H9 (cell line): ENCODE measurements at regions not wholly inside any gene's neighbourhood (a gene's known extent, or its start where the extent isn't known, plus 50 kb on each side); places are given as distances from the start of the nearest gene placed in this dataset.

Experiments used
- DNase-seq: peaks from one replicate; pipeline ENCODE4 v3.0.0-alpha.2; 2017
- H2AFZ ChIP-seq: one replicate; pipeline ENCODE4 v1.6.1; 2013; ENCODE audit warnings: mild to moderate bottlenecking, low read length, control low read depth, moderate library complexity
- H2AK5ac ChIP-seq: 2 replicates; pipeline ENCODE4 v1.6.1; 2013; ENCODE audit warnings: low read length, control low read depth, mixed read lengths; ENCODE audit not compliant: insufficient read length
- H2BK120ac ChIP-seq: one replicate; pipeline ENCODE4 v1.6.1; 2013; ENCODE audit warnings: low read depth, mild to moderate bottlenecking, low read length, control low read depth, inconsistent platforms; ENCODE audit not compliant: poor library complexity, severe bottlenecking
- H2BK12ac ChIP-seq: 2 replicates; pipeline ENCODE4 v1.6.1; 2013; ENCODE audit warnings: low read length, control low read depth, mixed read lengths, low read depth; ENCODE audit not compliant: insufficient read length
- H2BK15ac ChIP-seq: 2 replicates; pipeline ENCODE4 v1.6.1; 2013; ENCODE audit warnings: low read depth, low read length, control low read depth
- H2BK20ac ChIP-seq: one replicate; pipeline ENCODE4 v1.6.1; 2013; ENCODE audit warnings: low read depth, mild to moderate bottlenecking, low read length, control low read depth, inconsistent platforms; ENCODE audit not compliant: poor library complexity, severe bottlenecking
- H2BK5ac ChIP-seq: 2 replicates; pipeline ENCODE4 v1.6.1; 2013; ENCODE audit warnings: low read length, control low read depth, mixed read lengths; ENCODE audit not compliant: insufficient read length
- H3K14ac ChIP-seq: 2 replicates; pipeline ENCODE4 v1.6.1; 2013; ENCODE audit warnings: low read length, control low read depth; ENCODE audit not compliant: insufficient read depth
- H3K18ac ChIP-seq: 2 replicates; pipeline ENCODE4 v1.6.1; 2013; ENCODE audit warnings: low read depth, mild to moderate bottlenecking, mixed read lengths, low read length, control low read depth; ENCODE audit not compliant: insufficient read length
- H3K23ac ChIP-seq: 2 replicates; pipeline ENCODE4 v1.6.1; 2013; ENCODE audit warnings: low read length, control low read depth, mixed read lengths, low read depth; ENCODE audit not compliant: insufficient read length
- H3K23me2 ChIP-seq: 2 replicates; pipeline ENCODE4 v1.6.1; 2013; ENCODE audit warnings: low read depth, mild to moderate bottlenecking, mixed read lengths, low read length, control low read depth; ENCODE audit not compliant: insufficient read length, poor library complexity, severe bottlenecking
- H3K27ac ChIP-seq: 2 replicates; pipeline ENCODE4 v1.5.1; 2013; ENCODE audit warnings: low read length, control low read depth, mixed read lengths, low read depth; ENCODE audit not compliant: insufficient read length
- H3K27me3 ChIP-seq: 2 replicates; pipeline ENCODE4 v1.6.1; 2013; ENCODE audit warnings: low read length, control low read depth, inconsistent platforms; ENCODE audit not compliant: insufficient read depth
- H3K4ac ChIP-seq: 2 replicates; pipeline ENCODE4 v1.6.1; 2013; ENCODE audit warnings: low read depth, mild to moderate bottlenecking, control low read depth, inconsistent platforms, low read length, moderate library complexity
- H3K4me1 ChIP-seq: 2 replicates; pipeline ENCODE4 v1.6.1; 2013; ENCODE audit warnings: low read length, control low read depth, inconsistent platforms; ENCODE audit not compliant: insufficient read depth
- H3K4me2 ChIP-seq: 2 replicates; pipeline ENCODE4 v1.6.1; 2013; ENCODE audit warnings: low read length, control low read depth, mixed read lengths; ENCODE audit not compliant: insufficient read length, insufficient read depth
- H3K56ac ChIP-seq: 2 replicates; pipeline ENCODE4 v1.6.1; 2013; ENCODE audit warnings: low read depth, mild to moderate bottlenecking, mixed read lengths, low read length, control low read depth; ENCODE audit not compliant: insufficient read length
- H3K79me1 ChIP-seq: 2 replicates; pipeline ENCODE4 v1.6.1; 2013; ENCODE audit warnings: low read depth, mild to moderate bottlenecking, moderate library complexity, low read length, control low read depth, inconsistent platforms; ENCODE audit not compliant: insufficient read depth, poor library complexity, severe bottlenecking
- H3K79me2 ChIP-seq: 2 replicates; pipeline ENCODE4 v1.6.1; 2013; ENCODE audit warnings: low read length, control low read depth, inconsistent platforms; ENCODE audit not compliant: insufficient read depth
- H3K9ac ChIP-seq: 2 replicates; pipeline ENCODE4 v1.6.1; 2013; ENCODE audit warnings: low read length, control low read depth, mixed read lengths; ENCODE audit not compliant: insufficient read length; ENCODE audit errors: extremely low read depth
- H3K9me3 ChIP-seq: one replicate; pipeline ENCODE4 v1.6.1; 2013; ENCODE audit warnings: low read depth, low read length, inconsistent platforms; ENCODE audit not compliant: control insufficient read depth
- H3T11ph ChIP-seq: one replicate; pipeline ENCODE4 v1.6.1; 2013; ENCODE audit warnings: mild to moderate bottlenecking, low read length, control low read depth, inconsistent platforms
- H4K20me1 ChIP-seq: one replicate; pipeline ENCODE4 v1.6.1; 2013; ENCODE audit not compliant: control insufficient read depth, insufficient read length, insufficient read depth
- H4K5ac ChIP-seq: 2 replicates; pipeline ENCODE4 v1.6.1; 2013; ENCODE audit warnings: low read depth, mild to moderate bottlenecking, mixed read lengths, low read length, control low read depth; ENCODE audit not compliant: insufficient read length
- H4K8ac ChIP-seq: replicated peaks from 2 replicates; pipeline ENCODE4 v1.6.1; 2013; ENCODE audit warnings: low read length, control low read depth, mixed read lengths, low read depth; ENCODE audit not compliant: insufficient read length
- H4K91ac ChIP-seq: 2 replicates; pipeline ENCODE4 v1.6.1; 2013; ENCODE audit warnings: low read depth, mild to moderate bottlenecking, moderate library complexity, mixed read lengths, low read length, control low read depth; ENCODE audit not compliant: insufficient read length
- H3K27ac Mint-ChIP-seq, 3 experiments: 2 replicates in 2 of 3; 3 replicates in 1 of 3; pipeline ENCODE4 v1.8.0; 2020 to 2021; ENCODE audit warnings: mixed read lengths in 3 of 3, mild to moderate bottlenecking in 1 of 3, moderate library complexity in 1 of 3
- H3K27me3 Mint-ChIP-seq: 2 replicates; pipeline ENCODE4 v1.8.0; 2021; ENCODE audit warnings: low read depth, mild to moderate bottlenecking, moderate library complexity, mixed read lengths
- H3K36me3 Mint-ChIP-seq, 3 experiments: 2 replicates in 2 of 3; 3 replicates in 1 of 3; pipeline ENCODE4 v1.8.0; 2020 to 2021; ENCODE audit warnings: low read depth in 3 of 3, mixed read lengths in 3 of 3; ENCODE audit not compliant: insufficient read depth in 1 of 3
- H3K4me1 Mint-ChIP-seq, 2 experiments: 2 replicates each; pipeline ENCODE4 v1.8.0; 2020; ENCODE audit warnings: mixed read lengths in 2 of 2
- H3K4me3 Mint-ChIP-seq, 2 experiments: 2 replicates in 1 of 2; 3 replicates in 1 of 2; pipeline ENCODE4 v1.8.0; 2020 to 2021; ENCODE audit warnings: mild to moderate bottlenecking in 2 of 2, mixed read lengths in 2 of 2, moderate library complexity in 1 of 2
- H3K9me3 Mint-ChIP-seq, 2 experiments: 2 replicates in 1 of 2; 3 replicates in 1 of 2; pipeline ENCODE4 v1.8.0; 2020; ENCODE audit warnings: mild to moderate bottlenecking in 2 of 2, mixed read lengths in 2 of 2, moderate library complexity in 1 of 2
- CTCF ChIP-seq: fragments of 200-600 bp; sonication (generic); conservative IDR thresholded peaks from 3 replicates; pipeline ENCODE4 v1.8.0; 2021; ENCODE audit warnings: antibody characterized with exemption, mild to moderate bottlenecking
- WGBS: extraction: QIAGEN DNeasy Blood & Tissue Kit; methylation state at CpG from one replicate; pipeline ENCODE4 v1.1.7; 2013; ENCODE audit warnings: missing lambda C conversion rate, low lambda C conversion rate, mixed read lengths; ENCODE audit not compliant: insufficient read length; ENCODE audit errors: extremely low coverage; 5-methylcytosine and 5-hydroxymethylcytosine counted together

DNA sequence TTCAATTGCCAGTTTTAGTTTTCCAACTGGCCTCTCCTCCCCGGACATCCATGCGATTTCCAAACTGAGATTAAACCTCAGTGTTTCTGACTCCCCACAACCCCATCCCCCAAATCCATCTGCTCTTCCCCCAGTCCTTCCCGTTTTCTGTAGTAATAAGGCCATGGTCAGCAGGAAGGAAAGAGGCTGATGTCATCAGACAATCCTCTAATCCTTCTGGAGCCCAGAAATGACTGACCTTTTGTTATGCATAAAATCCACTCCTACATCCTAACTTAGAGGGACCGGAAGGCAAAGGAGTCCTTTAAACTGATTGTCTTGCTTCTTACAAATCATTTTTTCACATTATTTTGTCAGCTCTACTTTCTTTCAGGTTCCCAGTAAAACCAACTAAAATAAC is 155.8 kb downstream of the INO80D start:
- Histone ChIP-seq H2AK5ac (no peak overlapping the region), H2BK20ac (no peak overlapping the region), H3K9me3 (no peaks in the 10 kb centered on the region), H2BK12ac (no peak overlapping the region), H3K23me2 (no peaks in the 10 kb centered on the region), H3T11ph (no peak overlapping the region), H3K27ac (no peak overlapping the region), H3K79me2 (no peaks in the 10 kb centered on the region), H2BK120ac (no peak overlapping the region), H3K4me2 (no peak overlapping the region), H3K4ac (no peak overlapping the region), H4K91ac (no peak overlapping the region), H3K14ac (no peak overlapping the region), H3K18ac (no peak overlapping the region), H2AFZ (no peak overlapping the region), H4K20me1 (no peaks in the 10 kb centered on the region), H3K4me1 (peaks cover 4% of the 10 kb centered on the region; the same call in 1 of the 2 replicates), H3K23ac (no peak overlapping the region), H2BK15ac (no peak overlapping the region), H3K27me3 (peaks cover 6% of the 10 kb centered on the region; the same call in 1 of the 2 replicates), H2BK5ac (no peak overlapping the region), H3K79me1 (no peaks in the 10 kb centered on the region), H3K9ac (no peak overlapping the region), H3K56ac (no peak overlapping the region), H4K5ac (no peak overlapping the region), H4K8ac (no peak overlapping the region)
- peak overlapping the region; percentile 12 to 83 (median 32); a peak in 5 of 7 replicates for H3K27ac Mint-ChIP-seq
- H3K9me3 Mint-ChIP-seq = no peaks in the 10 kb centered on the region
- TF ChIP-seq CTCF = no peak
- H3K4me1 Mint-ChIP-seq = peaks cover 36% of the 10 kb centered on the region in 2 experiments
- H3K36me3 Mint-ChIP-seq = no peaks in the 10 kb centered on the region
- peaks cover 24% of the 10 kb centered on the region for H3K27me3 Mint-ChIP-seq
- DNase-seq = no peak
- no peak overlapping the region for H3K4me3 Mint-ChIP-seq
- no CpG with 5 or more reads among the region's 4 CpGs for WGBS
